Uterus (tissue), 2 donors: ENCODE measurements at regions not wholly inside any gene's neighbourhood (a gene's known extent, or its start where the extent isn't known, plus 50 kb on each side); places are given as distances from the start of the nearest gene placed in this dataset.

Source experiments
- CTCF ChIP-seq, 4 experiments: fragments of 200-600 bp in 2 of 4; fragments of 450-650 bp in 2 of 4; sonication (generic) in 2 of 4; IDR thresholded peaks; one replicate each; pipeline ENCODE4 v1.5.1; 2016 to 2019; ENCODE audit warnings: antibody characterized with exemption in 4 of 4, mild to moderate bottlenecking in 2 of 4, moderate library complexity in 1 of 4
- POLR2A ChIP-seq, 2 donors: fragments of 450-650 bp; IDR thresholded peaks; one replicate each; pipeline ENCODE4 v1.6.1; 2016; ENCODE audit warnings: antibody characterized with exemption in 2 of 2, mild to moderate bottlenecking in 1 of 2, moderate library complexity in 1 of 2

GRCh38 chr1:112061056-112061455, 71.6 kb upstream of the KCND3 start:
- TF ChIP-seq CTCF (IDR thresholded peaks at IDR 0.05): no peak
- no peak for TF ChIP-seq POLR2A (IDR thresholded peaks at IDR 0.05)
